ENCODE measurements at regions not wholly inside any gene's neighbourhood (a gene's known extent, or its start where the extent isn't known, plus 50 kb on each side); places are given as distances from the start of the nearest gene placed in this dataset.
"Not testable (repeated sequence)": the region's sequence is repeated elsewhere in the genome, so short reads cannot be mapped to it uniquely, and the experiment has no call there.

DNA sequence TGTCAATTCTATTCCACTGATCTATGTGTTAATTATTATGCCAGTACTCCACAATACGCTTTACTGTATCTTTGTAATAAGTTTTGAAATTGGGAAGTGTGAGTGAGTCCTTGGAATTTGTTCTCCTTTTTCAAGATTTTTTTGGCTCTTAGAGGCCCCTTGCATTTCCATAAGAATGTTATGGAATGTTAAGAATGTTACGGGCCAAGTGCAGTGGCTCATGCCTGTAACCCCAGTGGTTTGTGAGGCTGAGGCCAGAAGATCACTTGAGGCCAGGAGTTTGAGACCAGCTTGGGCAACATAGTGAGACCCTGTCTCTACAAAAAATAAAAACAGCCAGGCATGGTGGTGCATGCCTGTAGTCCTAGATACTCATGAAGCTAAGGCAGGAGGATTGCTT is 167.6 kb upstream of the CXorf66 start:
- no peak for DNase-seq (ENCODE audit: low spot score)
- TF ChIP-seq, protein P1, sequence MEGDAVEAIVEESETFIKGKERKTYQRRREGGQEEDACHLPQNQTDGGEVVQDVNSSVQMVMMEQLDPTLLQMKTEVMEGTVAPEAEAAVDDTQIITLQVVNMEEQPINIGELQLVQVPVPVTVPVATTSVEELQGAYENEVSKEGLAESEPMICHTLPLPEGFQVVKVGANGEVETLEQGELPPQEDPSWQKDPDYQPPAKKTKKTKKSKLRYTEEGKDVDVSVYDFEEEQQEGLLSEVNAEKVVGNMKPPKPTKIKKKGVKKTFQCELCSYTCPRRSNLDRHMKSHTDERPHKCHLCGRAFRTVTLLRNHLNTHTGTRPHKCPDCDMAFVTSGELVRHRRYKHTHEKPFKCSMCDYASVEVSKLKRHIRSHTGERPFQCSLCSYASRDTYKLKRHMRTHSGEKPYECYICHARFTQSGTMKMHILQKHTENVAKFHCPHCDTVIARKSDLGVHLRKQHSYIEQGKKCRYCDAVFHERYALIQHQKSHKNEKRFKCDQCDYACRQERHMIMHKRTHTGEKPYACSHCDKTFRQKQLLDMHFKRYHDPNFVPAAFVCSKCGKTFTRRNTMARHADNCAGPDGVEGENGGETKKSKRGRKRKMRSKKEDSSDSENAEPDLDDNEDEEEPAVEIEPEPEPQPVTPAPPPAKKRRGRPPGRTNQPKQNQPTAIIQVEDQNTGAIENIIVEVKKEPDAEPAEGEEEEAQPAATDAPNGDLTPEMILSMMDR (conservative IDR thresholded peaks at IDR 0.05; ENCODE audit: low read depth), result no peak
- ChIA-PET POLR2A (ENCODE audit: low non-redundant PET) (no interaction called here), CTCF (interaction anchor here (0.8 kb wide), 1 partner anchor 366 kb away, joined by 6 read pairs; no protein-coding TSS in a partner anchor)
- no peak overlapping the region for H3K27ac ChIP-seq

DNA sequence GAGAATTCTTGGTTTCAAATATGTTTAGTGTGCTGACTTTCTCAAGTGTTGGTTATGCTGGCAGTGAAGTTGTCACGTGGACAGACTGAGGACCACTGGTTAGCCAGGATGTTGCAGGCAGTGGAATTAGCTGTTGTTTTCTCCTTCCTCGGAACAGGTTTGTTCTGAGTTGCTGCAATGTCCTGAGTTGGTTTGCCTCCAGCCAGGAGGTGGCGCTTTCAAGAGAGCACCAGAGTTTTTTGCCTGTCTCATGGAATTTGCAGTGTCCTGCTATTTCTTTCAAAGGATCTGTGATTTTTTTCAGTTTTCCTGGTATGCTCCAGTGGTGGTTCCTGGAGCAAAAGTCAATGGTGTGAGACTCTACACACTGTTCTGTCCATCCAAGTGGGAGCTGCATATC is 158.1 kb upstream of the CXorf66 start:
- TF ChIP-seq, protein P1 (conservative IDR thresholded peaks at IDR 0.05; ENCODE audit: low read depth), result no peak
- ChIA-PET CTCF (no interaction called here), POLR2A (ENCODE audit: low non-redundant PET) (no interaction called here)
- H3K27ac ChIP-seq, result no peak overlapping the region
- no peak for DNase-seq (ENCODE audit: low spot score)

DNA sequence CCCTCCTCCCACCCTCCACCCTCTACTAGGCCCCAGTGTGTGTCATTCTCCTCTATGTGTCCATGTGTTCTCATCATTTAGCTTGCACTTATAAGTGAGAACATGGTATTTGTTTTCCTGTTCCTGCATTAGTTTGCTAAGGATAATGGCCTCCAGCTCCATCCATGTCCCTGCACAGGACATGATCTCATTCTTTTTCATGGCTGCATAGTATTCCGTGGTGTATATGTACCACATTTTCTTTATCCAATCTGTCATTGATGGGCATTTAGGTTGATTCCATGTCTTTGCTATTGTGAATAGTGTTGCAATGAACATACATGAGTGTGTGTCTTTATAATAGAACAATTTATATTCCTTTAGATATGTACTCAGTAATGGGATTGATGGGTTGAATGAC is 148.7 kb upstream of the CXorf66 start:
- POLR2A ChIA-PET (ENCODE audit: low non-redundant PET); H3K27ac ChIP-seq; CTCF ChIA-PET; DNase-seq (ENCODE audit: low spot score): not testable (repeated sequence)

DNA sequence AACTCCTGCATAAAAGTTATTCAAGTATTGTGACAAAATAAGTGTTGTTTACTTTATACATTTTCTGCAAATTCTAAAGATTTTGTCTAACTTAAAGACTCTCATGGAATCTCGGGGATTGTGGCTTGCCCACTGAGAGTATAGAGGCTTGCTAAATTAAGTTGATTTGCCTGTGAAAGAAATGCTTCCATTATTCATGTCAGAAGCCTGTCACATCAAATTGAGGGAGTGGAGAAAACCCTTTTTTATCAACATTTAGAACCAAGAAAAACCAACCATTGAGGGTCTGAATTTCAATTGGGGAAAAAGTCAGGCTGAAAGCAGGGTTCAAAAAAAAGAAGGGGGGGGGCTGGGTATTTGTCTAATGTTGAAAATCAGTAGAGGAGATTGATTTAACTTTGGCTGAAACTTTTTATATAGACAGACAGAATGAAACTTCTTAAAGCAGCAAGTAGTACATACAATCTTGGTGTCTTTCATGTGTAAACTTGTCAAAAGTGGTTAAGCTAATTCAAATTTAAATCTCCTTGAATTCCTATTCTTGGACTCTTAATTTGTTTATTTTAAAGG is 144.8 kb upstream of the CXorf66 start:
- CTCF ChIA-PET, result no interaction called here
- POLR2A ChIA-PET (ENCODE audit: low non-redundant PET), result no interaction called here
- DNase-seq (ENCODE audit: low spot score), result no peak
- H3K27ac ChIP-seq, result no peak overlapping the region
- TF ChIP-seq, protein P1 (conservative IDR thresholded peaks at IDR 0.05; ENCODE audit: low read depth), result no peak

DNA sequence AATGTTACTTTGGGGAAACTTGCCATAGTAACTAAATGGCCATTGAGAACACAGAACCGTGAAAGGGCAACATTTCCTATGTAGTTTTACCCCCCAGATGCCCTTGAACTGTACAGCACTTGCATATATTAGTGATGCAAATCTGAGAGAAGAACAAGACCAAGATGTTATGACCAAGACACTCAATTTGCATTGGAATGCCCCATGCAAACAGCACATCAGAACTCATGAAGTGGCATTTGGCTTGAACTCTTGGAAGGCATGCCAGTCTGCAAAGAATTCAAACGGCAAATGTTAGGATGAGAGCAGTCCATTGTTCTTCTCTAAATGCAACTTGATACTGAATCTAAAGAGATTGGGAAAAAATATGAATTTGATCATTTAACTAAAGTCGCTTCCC is 139.4 kb upstream of the CXorf66 start:
- TF ChIP-seq, protein P1 (conservative IDR thresholded peaks at IDR 0.05; ENCODE audit: low read depth), result no peak
- DNase-seq (ENCODE audit: low spot score), result no peak
- POLR2A ChIA-PET (ENCODE audit: low non-redundant PET), result no interaction called here
- CTCF ChIA-PET, result no interaction called here
- H3K27ac ChIP-seq, result no peak overlapping the region

DNA sequence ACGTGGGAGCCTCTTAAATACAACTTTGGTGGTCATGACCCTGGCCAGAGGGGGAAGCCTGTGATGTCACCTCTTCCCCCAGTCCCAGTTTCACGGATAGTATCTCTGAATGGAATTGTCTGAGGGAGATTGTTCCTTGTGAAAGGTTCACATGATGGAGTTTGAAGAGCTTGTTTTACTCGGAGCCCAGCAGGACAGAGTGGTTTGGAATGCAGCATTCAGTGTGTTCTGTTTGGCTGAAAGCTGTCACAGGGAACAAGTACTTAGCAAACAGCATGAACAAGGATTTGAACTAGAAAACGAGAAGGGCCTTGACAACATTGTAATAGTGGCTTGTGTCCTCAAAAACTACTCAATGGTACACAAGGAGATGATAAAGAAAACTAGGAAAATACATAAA is 133.9 kb upstream of the CXorf66 start:
- no peak overlapping the region for H3K27ac ChIP-seq
- TF ChIP-seq, protein P1 (conservative IDR thresholded peaks at IDR 0.05; ENCODE audit: low read depth), result no peak
- DNase-seq (ENCODE audit: low spot score), result no peak
- ChIA-PET POLR2A (ENCODE audit: low non-redundant PET) (no interaction called here), CTCF (no interaction called here)

DNA sequence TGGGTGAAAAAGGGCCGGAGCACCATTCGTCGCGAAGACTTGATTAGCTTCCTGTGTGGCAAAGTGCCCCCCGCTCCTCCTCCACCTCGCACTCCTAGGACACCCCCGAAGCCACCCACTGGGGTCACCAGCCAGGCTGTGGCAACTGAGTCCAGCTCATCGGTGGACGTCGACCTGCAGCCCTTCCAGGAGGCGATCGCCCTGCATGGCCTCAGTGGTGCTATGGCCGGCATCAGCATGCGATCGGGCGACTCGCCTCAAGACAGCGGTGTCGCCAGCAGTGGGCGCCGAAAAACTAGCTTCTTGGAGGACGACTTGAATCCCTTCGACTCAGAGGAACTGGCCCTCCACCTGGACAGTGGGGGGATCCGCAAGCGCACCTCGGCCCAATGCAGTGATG is 126.8 kb upstream of the CXorf66 start:
- H3K27ac ChIP-seq, result no peak overlapping the region
- no peak for DNase-seq (ENCODE audit: low spot score)
- POLR2A ChIA-PET (ENCODE audit: low non-redundant PET), result no interaction called here
- CTCF ChIA-PET, result no interaction called here
- TF ChIP-seq, protein P1 (conservative IDR thresholded peaks at IDR 0.05; ENCODE audit: low read depth), result no peak
